ENCODE measurements at regions not wholly inside any gene's neighbourhood (a gene's known extent, or its start where the extent isn't known, plus 50 kb on each side); places are given as distances from the start of the nearest gene placed in this dataset.

- no peak for TF ChIP-seq POLR2A (IDR thresholded peaks at IDR 0.05)
- TF ChIP-seq CTCF (IDR thresholded peaks at IDR 0.05): no peak
Observed at GRCh38 chr7:93819699-93820098, 70.9 kb downstream of the TFPI2 start.

All from testis (tissue), 2 donors.